Colon (tissue), 2 donors: ENCODE measurements at regions not wholly inside any gene's neighbourhood (a gene's known extent, or its start where the extent isn't known, plus 50 kb on each side); places are given as distances from the start of the nearest gene placed in this dataset.

Experiments used
- FAIRE-seq: peaks from 2 replicates; lab custom pipeline; 2012; peaks lifted over from hg19 to GRCh38; lab: Jason Lieb, UNC
- donor health status: control.
- donor health status: control.

- FAIRE-seq = no peak
These were observed 198.8 kb upstream of the S1PR3 start for GRCh38 chr9:88792502-88792901.

GRCh38 chr9:88794100-88794499 lies 197.2 kb upstream of the S1PR3 start:
- FAIRE-seq = no peak

- FAIRE-seq = no peak
These were observed 194.3 kb upstream of the S1PR3 start for GRCh38 chr9:88796947-88797346.

GRCh38 chr9:88798476-88798875 lies 192.8 kb upstream of the S1PR3 start:
- FAIRE-seq = no peak

- FAIRE-seq = no peak
These were observed 191.5 kb upstream of the S1PR3 start for GRCh38 chr9:88799541-88800328.

GRCh38 chr9:88800329-88800682 lies 191.0 kb upstream of the S1PR3 start:
- no peak for FAIRE-seq

GRCh38 chr9:88801214-88801796 lies 190.0 kb upstream of the S1PR3 start:
- FAIRE-seq = no peak

GRCh38 chr9:88802533-88802932 lies 188.7 kb upstream of the S1PR3 start:
- no peak for FAIRE-seq

GRCh38 chr9:88803546-88804253 lies 187.6 kb upstream of the S1PR3 start:
- no peak for FAIRE-seq

GRCh38 chr9:88804254-88804596 lies 187.0 kb upstream of the S1PR3 start:
- FAIRE-seq = no peak

- no peak for FAIRE-seq
These were observed 185.9 kb upstream of the S1PR3 start for GRCh38 chr9:88805217-88805943.

- FAIRE-seq = no peak
These were observed 183.8 kb upstream of the S1PR3 start for GRCh38 chr9:88807426-88807825.

- FAIRE-seq = no peak
These were observed 183.1 kb upstream of the S1PR3 start for GRCh38 chr9:88808019-88808656.

GRCh38 chr9:88808761-88809354 lies 182.4 kb upstream of the S1PR3 start:
- no peak for FAIRE-seq

GRCh38 chr9:88809355-88810161 lies 181.7 kb upstream of the S1PR3 start:
- no peak for FAIRE-seq

GRCh38 chr9:88810826-88811225 lies 180.4 kb upstream of the S1PR3 start:
- no peak for FAIRE-seq

- FAIRE-seq = no peak
These were observed 179.8 kb upstream of the S1PR3 start for GRCh38 chr9:88811511-88811910.

GRCh38 chr9:88812938-88813637 lies 178.2 kb upstream of the S1PR3 start:
- no peak for FAIRE-seq

GRCh38 chr9:88813638-88814209 lies 177.5 kb upstream of the S1PR3 start:
- no peak for FAIRE-seq

GRCh38 chr9:88814577-88814976 lies 176.7 kb upstream of the S1PR3 start:
- no peak for FAIRE-seq
